ENCODE measurements at regions not wholly inside any gene's neighbourhood (a gene's known extent, or its start where the extent isn't known, plus 50 kb on each side); places are given as distances from the start of the nearest gene placed in this dataset.
"Not testable (repeated sequence)": the region's sequence is repeated elsewhere in the genome, so short reads cannot be mapped to it uniquely, and the experiment has no call there.

GRCh38 chr22:49698616-49699015 lies 129.1 kb downstream of the BRD1 start:
- DNase-seq, result not testable (repeated sequence)

DNA sequence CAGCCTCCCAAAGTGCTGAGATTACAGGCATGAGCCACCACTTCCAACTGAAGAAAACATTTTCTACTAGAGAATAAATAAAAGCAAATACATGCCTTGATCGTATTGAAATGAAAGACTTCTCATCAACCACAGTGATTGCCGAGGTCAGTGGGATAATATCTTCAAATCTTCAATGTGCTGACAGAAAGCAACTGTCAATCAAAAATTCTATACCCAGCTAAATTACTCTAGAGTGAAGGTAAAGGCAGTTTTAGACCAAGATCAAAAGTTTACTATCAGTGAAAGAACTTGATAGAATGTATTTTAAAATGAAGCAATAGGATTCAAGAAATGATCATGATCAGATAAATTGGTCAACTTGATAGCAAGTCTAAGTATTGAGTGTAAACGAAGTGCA lies 130.6 kb downstream of the BRD1 start:
- DNase-seq, result no peak

DNA sequence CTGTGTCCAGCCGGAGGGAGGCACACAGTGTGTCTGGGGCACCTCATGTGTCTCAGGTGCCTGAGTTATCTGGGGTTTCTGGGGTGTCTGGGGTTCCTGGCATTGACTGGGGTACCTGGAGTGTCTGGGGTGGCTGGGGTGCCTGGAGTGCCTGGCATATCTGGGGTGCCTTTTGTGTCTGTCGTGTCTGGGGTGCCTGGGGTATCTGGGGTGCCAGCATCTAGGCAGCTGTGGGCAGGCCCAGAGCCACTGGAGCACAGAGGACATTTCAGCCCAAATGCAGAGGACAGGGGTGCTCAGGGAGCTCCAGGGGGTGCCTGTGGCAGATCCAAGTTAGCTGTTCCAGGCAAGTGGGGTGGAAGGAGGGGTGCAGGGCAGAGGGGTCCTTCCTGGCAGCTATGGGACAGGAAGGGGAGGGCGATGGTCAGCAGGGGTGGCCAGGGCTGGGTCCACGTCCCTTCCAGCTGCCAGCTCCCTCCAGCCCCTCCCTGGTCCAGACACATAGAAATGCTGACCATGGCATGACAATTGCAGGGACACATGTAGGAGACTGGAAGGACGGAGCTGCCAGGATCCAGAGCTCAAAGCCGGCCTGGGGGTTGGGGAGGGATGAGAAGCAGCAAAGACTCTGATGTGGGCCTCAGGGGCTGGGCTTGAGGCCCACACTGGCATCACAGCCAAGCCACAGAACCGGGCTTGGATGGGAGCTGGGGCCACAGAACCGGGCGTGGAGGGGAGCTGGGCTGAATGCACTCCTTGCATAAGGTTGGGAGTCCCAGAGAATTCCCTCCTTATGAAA lies 133.0 kb downstream of the BRD1 start:
- DNase-seq, result no peak

- DNase-seq, result no peak
Observed at GRCh38 chr22:49693848-49694247, 133.8 kb downstream of the BRD1 start.

- no peak for DNase-seq
Observed at GRCh38 chr22:49693416-49693815, 134.3 kb downstream of the BRD1 start.

- DNase-seq, result no peak
Observed at GRCh38 chr22:49692499-49693225, 135.0 kb downstream of the BRD1 start.

GRCh38 chr22:49691256-49691655 lies 136.4 kb downstream of the BRD1 start:
- no peak for DNase-seq

DNA sequence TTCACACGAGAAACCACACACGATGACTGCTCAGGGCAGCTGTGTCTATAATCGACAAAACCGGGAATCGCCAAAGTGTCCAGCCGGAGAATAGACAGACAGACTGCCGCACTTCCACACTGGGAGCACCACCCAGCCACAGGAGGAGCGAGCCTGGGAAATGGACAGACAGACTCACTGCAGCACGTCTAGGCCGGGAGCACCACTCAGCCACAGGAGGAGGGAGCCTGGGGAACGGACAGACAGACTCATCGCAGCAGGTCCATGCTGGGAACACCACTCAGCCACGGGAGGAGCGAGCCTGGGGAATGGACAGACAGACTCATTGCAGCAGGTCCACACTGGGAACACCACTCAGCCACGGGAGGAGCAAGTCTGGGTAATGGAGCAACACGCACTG lies 137.2 kb downstream of the BRD1 start:
- DNase-seq, result no peak

DNA sequence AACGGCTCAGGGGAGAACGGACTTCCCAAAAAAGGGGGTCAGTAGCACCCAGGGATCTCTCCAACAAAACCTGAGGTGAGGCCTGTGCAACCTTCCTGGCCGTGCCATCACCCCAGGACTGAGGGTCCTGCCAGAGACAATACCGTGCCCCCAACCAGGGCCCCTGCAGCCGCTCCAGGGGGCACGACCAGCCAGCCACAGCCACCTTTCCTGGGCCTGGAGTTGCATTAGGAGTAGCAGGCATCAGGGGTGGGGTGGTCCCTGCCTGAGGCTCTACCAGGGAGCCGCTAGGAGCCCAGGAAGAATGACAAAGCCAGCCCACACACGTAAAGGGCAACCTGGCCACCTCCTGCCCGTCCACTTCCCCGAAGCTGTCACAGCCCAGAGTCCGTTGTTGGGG lies 137.8 kb downstream of the BRD1 start:
- no peak for DNase-seq

DNA sequence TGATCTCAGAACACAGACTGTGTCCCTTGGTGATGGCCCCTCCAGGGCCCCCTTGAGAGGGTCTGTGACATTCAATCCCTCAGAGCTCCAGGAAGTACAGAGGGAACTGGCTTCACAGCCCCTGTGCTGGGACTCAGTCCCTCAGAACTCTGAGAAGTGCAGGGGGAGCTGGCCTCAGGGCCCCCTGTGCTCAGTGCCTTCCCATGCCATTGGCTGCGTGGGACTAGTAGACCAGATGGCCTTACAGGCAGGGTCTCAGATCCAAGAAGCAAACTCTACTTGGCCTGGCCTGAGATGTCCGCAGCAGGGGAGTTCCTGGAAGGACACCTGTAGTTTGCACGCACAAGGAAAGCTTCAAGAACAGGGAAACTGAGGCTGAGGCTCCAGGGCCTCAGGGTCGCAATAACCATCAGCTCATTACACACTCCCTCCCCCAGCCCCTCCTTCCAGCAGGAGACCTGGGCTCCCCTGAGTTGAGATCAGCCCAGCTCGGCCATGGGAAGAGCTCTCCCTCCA lies 138.4 kb downstream of the BRD1 start:
- DNase-seq, result no peak

GRCh38 chr22:49688516-49689254 lies 139.0 kb downstream of the BRD1 start:
- no peak for DNase-seq

- no peak for DNase-seq
Observed at GRCh38 chr22:49687786-49688515, 139.7 kb downstream of the BRD1 start.

DNA sequence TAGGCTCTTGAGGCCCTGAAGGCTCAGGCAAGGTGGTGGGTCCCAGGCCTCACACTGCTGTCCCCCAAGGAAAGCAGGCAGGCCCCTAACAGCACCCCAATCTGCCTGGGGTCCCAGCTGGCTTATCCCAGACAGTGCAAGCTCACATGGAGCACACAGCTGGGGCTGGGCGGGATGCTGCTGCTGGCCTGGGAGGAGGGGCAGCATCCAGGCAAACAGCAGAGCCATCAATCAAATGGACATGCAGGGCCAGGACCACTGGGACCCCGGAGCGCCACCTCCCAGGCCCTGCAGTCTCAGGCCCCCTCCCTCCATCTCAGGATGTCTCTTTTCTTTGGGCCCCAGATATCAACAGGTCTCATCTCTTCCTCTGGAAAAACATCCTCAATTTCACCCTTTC lies 140.3 kb downstream of the BRD1 start:
- DNase-seq, result no peak

GRCh38 chr22:49686495-49687219 lies 141.0 kb downstream of the BRD1 start:
- no peak for DNase-seq

DNA sequence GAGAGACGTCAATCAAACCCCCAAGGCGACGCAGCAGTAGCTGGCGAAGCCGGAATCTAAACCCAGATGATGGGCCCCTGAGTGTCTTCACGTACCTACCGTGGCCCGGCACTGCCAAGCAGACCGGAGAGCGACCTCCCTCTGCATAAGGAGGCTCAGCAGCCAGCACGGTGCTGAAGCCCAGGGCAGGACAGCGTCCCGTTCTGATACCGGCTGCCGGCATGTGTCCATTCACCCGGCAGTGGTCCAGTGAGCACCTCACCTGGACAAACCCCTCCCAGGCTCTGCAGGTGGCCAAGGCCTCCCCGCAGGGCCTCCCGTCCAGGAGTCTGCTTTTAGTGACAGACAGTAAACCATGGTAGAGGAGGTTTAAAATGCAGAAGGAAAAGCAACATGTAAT lies 142.0 kb downstream of the BRD1 start:
- DNase-seq, result no peak

- DNase-seq, result no peak
Observed at GRCh38 chr22:49685116-49685515, 142.6 kb downstream of the BRD1 start.

GRCh38 chr22:49683032-49683431 lies 144.6 kb downstream of the BRD1 start:
- no peak for DNase-seq

GRCh38 chr22:49680819-49681218 lies 146.9 kb downstream of the BRD1 start:
- DNase-seq, result not testable (repeated sequence)

DNA sequence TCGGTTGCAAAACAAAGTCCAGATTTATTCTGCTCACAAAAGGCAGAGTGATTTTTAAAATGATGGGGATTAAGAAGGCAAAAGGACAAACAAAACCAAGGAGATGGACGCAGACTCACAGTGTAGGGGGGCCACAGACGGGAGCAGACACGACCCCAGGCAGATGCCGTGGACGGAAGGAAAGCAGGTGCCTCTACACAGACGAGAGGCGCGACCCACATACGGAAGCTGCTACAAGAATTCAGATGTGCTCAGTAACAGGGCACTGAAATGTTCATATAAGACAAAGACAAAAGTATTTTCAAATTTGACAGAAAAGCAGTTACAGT lies 148.9 kb downstream of the BRD1 start:
- no peak for DNase-seq

GRCh38 chr22:49678137-49678841 lies 149.4 kb downstream of the BRD1 start:
- DNase-seq, result no peak
